Left cardiac atrium (tissue), 4 donors: ENCODE measurements at regions not wholly inside any gene's neighbourhood (a gene's known extent, or its start where the extent isn't known, plus 50 kb on each side); places are given as distances from the start of the nearest gene placed in this dataset.
"Not testable (repeated sequence)": the region's sequence is repeated elsewhere in the genome, so short reads cannot be mapped to it uniquely, and the experiment has no call there.

Experiments used
- ATAC-seq, 2 donors: fragments of 200-7000 bp; cut with Tn5 transposase; one replicate each; pipeline ENCODE4 v1.9.1; 2020; ENCODE audit warnings: mild to moderate bottlenecking in 2 of 2, moderate library complexity in 2 of 2
- DNase-seq: peaks from one replicate; pipeline ENCODE4 v3.0.0-alpha.2; 2020
- intact Hi-C, 2 donors: fragments of 100-400 bp; cut with DNase I; formaldehyde crosslinking; loops; one replicate each; pipeline versions ENCODE4 v1.14.1 to v1.15.1; 2022 to 2023
- donor health status: DM: no; HTN: yes; CAD: no.
- donor health status: DM: no; HTN: yes; CAD: no; lungs with severe emphysema.
- donor health status: DM: yes; HTN: yes; CAD: no.
- donor health status: Dilated cardiomyopathy.

DNA sequence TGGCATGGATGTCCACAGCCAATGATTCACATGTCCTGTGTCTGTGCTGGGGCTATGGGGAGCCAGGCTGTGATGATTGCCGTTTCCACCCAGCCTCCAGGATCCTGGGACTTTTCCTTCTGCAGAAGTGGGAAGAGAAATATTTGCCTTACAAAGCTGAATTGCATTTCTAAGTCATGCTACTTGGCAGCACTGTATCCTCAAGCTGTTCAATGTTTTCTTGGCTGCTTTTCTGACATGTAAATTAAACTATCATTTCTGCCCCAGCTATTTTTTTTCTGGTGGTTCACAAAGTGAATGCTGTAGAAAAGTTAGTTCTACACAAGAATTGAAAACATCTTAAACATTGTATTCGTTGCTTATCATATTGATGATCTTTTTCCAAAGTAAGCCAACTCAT lies 51.9 kb upstream of the TCERG1L start:
- intact Hi-C loops: no loop called here
- DNase-seq (no peak), ATAC-seq (no peak)

DNA sequence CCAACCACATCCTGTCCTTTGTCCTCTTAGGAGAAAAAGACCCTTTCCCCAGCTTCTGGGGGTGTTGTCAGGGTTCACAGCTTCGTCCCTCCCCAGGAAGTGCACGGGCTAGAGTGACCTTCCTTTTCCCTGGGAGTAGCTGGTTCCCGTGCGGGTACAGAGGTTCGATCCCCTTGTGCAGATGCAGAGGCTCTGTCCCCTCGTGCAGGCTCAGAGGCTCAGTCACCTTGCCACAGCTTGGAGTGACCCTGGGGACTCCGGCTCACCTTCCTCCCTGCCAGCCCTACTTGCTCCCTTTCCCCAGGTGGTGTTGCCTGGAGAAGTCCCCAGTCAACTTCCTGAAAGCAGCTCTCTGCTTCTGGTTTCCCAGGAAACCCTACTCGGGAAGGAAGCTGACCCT lies 60.0 kb upstream of the TCERG1L start:
- intact Hi-C loops: no loop called here
- no peak for DNase-seq
- no peak for ATAC-seq

DNA sequence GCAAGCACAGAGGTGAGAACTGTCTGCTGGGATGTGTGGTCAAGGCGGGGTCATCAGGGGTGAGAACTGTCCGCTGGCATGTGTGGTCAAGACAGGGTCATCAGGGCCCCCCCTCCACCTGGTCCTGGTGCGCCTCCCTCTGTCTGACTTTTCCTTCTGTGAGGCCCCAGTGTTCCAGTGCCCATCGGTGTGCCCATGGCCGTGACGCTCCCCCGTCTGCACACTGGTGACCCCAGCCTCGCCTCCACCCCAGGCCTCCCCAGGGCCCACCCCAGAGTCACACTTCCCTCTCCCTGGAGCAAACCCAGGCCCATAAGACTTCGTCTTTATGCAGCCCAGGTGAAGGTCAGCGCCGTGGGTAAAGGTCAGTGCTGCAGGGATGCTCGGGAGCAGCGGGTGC lies 70.1 kb upstream of the TCERG1L start:
- DNase-seq: no peak
- intact Hi-C loops: no loop called here
- ATAC-seq: no peak

DNA sequence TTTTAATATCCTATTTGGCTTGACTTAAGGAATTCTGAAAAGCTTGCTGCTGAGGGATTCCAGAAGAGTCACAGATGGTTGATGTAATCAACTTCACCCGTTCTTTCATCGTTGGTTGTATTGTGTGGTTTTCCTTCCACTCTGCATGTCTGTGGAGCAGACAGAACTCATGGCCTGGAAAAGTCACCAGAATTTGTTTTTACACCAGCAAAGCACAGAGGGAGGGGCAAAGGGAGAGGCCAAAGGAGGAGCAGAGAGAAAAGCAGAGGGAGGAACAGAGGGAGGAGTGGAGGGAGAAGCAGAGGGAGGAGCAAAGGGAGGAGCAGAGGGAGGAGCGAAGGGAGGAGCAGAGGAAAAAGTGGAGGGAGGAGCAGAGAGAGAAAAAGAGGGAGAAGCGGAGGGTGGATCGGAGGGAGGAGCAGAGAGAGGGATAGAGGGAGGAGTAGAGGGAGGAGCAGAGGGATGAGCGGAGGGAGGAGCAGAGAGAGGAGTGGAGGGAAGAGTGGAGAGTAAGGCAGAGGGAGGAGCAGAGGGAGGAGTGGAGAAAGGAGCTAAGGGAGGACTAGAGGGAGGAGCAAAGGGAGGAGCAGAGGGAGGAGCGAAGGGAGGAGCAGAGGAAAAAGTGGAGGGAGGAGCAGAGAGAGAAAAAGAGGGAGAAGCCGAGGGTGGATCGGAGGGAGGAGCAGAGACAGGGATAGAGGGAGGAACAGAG lies 73.8 kb upstream of the TCERG1L start:
- DNase-seq, ATAC-seq, intact Hi-C loops: not testable (repeated sequence)

DNA sequence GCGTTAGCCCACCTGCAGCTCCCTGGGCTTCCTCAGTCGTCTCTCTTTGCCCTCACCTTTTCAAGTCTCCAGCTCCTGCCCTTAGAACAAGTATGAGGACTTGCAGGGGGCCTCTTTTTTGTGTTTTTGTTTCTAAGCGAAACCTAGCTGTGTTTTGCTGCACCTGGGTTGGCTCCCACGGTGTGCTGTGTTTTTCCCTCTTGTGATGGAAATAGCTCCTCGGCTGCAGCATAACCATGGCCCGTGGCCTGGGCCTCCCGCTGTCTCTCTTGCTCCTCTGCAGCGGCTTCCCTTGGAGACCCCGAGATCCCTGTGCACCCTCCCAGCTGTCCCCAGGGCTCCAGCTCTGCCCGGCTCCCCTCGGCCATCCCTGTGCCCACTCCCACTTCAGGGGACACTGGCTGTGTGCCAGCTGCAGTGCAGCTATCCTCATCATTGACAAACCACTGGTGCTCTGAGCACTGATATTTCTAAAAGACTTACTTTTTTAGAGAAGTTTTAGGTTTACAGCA lies 75.6 kb upstream of the TCERG1L start:
- DNase-seq: no peak
- intact Hi-C loops: no loop called here
- no peak for ATAC-seq

DNA sequence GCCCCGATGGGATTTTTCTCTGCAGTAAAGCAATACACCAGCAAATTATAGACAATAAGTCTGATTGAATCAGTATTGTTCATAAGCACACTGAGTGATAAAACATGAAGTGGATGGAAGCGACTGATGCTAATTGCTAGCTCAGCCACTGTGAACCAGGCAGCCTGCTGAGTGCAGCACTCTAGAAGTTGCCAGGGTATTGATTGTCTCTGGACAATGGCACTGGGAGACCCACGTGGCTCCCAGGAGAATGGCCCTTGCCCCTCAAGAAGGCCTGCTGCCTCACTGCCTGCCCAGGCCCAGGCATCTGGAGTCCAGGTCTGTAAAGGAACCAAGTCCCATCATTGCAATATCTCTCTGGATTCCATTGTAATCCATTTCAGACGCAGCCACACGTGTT lies 80.4 kb upstream of the TCERG1L start:
- ATAC-seq (no peak), DNase-seq (no peak)
- intact Hi-C loops: no loop called here

DNA sequence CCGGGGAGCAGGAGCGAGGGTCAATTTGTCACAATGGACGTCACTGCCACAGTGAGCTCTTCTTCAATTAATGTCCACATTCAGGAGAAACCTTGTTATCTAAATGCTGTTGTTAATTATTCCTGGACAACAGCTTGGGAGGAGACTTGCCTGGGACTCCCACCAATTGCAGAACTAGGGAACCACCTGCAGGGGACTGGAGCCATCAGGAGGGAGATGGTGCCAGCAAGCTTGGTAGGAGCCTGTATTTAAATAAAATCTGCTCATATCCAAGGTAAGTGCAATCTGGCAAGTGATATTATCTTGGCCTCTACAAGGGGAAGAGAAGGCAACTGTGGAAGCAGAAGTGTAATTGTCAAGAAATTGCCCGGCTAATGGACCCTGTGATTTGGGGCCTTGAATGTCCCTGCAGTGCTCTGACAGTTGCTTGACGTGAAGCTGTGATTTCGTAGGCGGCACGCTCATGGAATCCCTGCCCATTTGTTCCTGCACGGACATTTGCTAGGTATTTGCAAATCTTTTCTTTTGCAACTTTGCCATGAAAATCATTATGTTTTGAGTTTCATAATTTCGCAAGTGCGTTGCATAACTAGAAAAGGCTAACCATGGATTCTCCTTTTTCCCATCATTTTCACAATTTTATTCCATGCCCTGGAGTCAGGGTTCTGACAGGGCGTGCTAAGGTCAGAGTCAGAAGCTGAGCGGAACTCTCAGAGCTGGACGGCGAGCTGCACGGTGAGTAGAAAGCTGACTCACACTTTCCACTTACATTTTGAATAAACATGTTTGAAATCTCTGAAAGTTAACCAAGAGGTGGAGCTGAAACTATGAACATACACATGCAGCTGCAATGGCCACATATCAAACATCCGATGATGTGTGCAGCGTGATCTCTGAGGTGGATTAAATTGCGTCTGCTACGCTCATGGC lies 84.9 kb upstream of the TCERG1L start:
- ATAC-seq: peak; percentile 65 to 88

DNA sequence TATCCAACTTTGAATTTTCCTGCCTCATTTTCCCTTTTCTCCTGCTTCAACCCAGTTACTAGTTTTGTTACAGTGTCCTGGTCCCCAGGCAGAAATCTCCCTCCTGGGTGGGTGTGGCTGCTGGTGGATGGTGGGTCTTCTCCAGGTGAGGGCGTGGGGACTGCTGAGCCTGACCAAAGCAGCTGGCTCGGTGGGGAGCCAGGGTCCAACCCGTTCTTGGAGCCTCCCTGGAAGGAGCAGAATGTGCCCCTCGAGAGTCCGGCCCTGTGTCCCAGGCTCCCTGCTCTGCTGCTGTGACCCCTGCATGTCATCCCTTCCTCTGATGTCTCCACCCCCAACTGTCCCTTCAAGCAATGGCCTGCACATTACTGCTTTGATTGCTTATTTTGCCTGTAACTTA lies 86.6 kb upstream of the TCERG1L start:
- intact Hi-C loops: no loop called here
- ATAC-seq (no peak), DNase-seq (no peak)

More for the DNA sequence above, 84.9 kb upstream of the TCERG1L start:
- intact Hi-C loops: no loop called here
- DNase-seq: no peak

DNA sequence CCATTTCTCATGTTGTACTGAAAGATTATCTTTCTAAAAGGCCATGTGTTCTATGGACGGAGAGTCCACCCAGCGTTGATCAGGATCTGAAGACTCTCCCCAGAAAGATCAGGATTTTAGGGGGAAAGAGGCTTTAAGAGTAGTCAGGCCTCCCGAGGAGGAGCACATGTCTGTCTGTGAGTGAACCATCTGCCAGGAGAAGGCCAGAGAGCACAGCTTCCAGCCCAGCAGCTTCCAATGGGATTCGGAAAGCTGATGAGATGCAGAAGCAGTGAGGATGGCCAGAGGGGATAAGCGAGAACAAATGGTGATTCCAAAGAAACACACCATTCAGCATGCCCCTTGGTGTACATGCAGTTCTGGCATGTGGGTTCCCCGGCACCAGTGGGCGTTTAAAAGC lies 88.5 kb upstream of the TCERG1L start:
- intact Hi-C loops: no loop called here
- no peak for ATAC-seq
- DNase-seq: no peak

DNA sequence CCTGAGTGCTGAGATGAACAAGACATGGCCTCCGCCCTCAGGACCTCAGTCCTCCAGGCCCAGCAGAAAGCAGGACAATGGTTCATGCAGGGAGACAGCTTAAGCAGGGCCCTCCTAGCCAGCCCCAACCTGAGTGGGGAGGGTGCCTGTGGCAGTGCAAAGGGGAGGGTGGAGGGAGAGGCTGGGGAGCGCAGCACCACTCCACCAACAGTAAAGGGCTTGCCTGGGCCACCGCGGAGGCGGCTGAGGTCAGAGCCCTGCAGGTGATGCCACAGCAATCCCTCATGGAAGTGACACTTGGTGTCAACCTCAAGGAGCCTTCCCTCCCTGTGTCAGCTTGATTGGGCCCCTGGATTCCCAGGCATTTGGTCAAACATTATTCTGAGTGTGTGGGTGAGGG lies 89.0 kb upstream of the TCERG1L start:
- ATAC-seq: no peak
- DNase-seq: no peak
- intact Hi-C loops: no loop called here

DNA sequence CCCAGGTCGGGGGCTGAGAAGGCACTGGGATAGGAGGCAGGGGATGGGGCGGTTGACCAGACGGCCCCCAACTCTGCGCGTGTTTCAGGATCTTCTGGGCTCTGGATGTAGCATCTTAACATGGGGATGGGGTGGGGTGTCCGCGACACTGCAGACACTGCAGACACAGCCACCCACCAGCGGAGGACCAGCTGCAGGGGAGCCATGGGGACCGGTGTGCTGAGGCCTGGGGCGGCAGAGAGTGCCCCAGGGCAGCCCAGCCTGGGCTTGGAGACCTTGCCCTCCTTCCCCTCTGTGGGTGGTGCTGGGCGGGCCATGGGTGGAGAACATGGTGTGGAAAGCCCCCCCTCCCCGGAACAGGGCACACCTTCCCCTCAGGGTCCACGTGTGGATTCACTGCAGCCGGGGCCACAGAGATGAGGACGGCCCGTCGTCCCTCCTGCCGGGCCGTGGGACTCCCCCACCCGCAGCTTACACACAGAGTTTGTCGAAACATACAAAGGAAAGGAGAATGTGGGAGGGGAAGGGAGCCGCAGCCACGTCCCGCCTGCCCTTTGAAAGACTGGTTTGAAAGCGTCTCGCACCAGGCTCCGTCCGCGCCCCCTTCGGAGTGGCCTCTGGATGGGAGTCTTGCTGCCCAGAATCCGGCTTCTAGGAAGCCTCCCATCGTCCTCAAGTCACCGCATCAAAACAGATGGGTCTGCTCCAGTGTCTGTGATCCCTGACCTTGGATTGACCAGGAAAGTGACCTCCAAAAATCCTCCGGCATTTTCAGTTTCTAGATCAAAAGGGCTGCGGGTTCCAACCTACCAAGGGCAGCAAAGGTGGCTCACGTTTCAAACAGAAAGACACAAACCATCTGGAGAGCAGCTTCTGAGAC lies 91.5 kb upstream of the TCERG1L start:
- intact Hi-C loops: no loop called here
- DNase-seq: no peak
- no peak for ATAC-seq

DNA sequence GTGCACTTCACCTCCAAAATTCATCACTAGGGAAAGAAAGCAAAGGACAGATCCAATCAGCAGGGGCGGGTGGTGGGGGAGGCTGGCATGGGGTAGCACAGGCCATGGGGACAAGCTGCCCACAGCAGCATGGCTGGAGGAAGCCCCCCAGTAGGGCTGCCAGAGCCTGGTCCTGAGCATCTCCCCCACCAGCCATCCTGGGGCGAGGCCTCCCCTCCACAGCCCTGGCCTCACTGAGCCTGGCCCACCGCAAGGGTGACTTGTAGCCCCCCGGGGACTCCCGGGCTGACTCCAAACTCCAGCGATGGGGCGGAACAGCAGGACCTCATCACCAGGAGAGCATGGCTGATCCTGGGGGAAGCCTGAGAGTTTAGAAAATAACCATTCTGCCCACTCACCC lies 92.4 kb upstream of the TCERG1L start:
- no peak for ATAC-seq
- intact Hi-C loops: no loop called here
- no peak for DNase-seq

DNA sequence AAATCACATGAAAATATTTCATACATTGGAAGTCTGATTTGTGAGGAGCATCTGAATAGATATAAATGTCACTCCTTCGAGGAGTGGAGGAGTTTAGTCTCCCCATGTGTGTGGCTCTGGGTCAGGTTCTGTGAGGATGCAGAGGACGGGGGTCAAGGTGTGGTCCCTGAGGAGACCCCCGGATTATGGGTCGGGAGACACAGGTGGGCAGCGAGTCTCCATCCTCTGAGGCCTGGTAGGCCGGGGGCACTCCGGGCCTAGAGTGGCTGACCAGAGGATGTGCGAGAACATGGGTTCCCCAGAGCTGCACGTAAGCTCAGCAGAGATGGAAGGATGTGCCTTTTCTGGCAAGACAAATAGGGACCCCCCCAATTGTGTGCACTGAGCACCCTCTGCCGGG lies 93.4 kb upstream of the TCERG1L start:
- no peak for DNase-seq
- ATAC-seq: no peak
- intact Hi-C loops: no loop called here

DNA sequence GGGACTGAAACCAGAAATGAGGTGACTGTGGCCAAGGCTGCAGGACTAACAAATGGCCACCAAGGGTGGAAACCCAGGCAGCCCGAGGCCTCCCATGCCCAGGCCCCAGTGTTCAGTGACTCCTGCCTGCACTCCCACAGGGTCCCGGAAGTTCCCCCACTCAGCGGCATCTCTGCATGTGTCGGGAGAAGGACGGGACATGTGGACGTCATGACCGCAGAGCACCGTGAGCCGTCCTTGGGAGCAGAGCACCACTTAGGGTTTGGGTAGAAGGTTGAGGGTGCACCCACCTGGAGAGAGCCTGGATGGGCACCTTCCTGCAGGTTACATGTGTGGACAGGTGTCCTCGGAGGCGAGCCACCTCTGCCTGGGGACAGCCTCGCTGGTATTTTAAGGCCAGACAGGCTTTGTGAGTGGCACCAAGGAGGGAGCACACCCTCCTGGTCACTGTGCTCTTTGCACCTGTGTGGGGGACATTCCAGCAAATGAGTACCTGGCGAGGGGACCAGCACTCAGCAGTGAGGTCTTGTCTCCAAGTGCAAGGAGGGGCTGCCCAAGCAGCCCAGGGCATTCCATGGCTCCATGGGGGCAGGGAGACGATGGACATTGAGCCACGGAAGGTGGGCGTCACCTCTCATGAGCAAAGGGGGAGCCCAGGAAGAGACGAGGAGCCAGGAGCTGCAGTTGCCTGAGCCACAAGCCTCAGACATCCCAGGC lies 95.3 kb upstream of the TCERG1L start:
- intact Hi-C loops: no loop called here
- ATAC-seq (no peak), DNase-seq (no peak)

DNA sequence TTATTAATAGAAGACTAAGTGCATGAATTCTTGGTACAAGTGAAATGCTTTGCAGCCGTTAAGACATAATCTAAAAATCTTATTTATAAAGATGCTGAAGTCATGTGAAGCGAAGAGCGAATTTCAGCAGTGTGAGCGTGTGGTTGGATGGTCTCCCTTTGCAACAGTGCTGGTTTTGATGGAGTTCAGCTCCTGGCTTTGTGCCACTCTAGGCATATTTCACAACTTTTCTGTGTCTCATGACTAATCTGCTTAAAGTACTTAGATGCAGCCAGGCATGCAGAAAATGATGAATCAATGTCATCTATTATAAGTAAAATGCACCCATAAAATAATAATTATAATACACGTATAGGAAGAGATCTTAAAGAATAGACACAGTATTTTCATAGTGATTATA lies 107.2 kb upstream of the TCERG1L start:
- DNase-seq: no peak
- no peak for ATAC-seq
- intact Hi-C loops: no loop called here

DNA sequence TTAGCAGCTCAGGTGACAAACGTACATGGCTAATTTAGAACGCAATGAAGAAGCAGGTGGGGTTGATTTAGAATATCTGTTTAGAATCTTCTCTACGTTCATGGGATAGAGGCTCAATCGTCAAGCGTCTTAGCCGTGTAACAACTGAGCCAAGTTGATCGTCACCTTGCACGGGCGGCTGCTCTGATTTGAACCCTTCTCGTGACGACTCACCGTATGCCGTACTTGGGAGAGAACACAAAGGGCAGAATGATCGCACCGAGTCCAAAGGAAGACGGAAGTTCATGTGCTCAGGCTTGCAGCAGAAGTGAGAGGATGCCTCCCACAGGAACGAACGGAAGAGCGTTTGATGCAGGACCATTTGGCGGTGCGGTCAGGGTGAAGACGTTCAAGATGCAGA lies 108.3 kb upstream of the TCERG1L start:
- intact Hi-C loops: no loop called here
- ATAC-seq: no peak
- DNase-seq: no peak

DNA sequence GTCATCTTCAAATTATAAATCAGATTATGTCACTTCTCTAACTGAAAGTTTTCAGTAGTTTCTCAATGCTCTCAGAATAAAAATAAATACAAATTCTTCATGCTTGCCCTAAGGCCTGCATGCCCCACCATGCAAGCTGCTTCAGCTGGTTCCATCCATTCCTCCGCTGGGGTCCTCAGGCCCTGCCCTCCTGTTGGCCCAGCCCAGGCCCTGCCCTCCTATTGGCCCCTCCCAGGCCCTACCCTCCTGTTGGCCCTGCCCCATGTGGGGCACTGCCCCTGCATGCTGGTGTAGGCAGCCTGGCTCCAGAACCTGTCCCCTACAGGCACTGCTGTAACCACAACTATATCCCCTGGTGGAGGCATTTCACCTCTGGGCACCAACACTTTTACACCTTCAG lies 109.3 kb upstream of the TCERG1L start:
- DNase-seq (no peak), ATAC-seq (no peak)
- intact Hi-C loops: no loop called here

DNA sequence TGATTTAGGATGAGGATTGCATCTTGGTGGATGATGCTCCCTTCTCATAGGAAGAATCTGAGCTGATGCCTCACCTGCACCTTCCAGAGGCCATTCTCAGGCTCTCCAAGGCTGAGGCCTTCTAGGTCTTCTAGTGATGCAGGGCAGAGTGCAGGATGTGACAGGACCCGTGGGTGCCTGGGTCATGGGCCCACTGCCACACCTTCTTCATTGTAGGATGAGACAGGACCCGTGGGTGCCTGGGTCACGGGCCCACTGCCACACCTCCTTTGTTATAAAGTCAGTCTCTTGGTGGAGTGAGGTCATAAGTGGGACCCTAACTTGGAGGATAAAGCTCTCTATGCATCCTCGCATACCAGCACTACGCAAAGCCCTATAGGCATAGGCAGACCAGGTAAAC lies 109.9 kb upstream of the TCERG1L start:
- DNase-seq (no peak), ATAC-seq (no peak)
- intact Hi-C loops: no loop called here

DNA sequence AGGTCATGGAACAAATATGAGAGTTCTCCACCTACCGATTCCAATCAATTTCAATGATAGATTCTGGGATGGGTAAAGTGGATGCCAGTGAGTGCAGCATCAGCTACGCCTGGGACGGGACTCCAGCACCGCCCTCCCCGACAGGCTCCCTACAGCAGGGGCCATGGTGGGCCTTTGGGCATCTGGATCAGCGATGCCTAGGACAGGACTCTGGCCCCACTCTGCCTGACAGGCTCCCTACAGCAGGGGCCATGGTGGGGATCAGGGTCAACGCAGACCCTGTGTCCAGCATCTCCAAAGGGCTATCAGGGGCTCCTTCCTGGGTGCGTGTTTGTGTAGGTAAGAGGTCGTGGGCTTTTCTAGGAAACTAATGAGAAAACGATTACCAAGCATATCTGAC lies 111.2 kb upstream of the TCERG1L start:
- intact Hi-C loops: no loop called here
- DNase-seq: no peak
- no peak for ATAC-seq
